Uterus (tissue), 2 donors: ENCODE measurements at regions not wholly inside any gene's neighbourhood (a gene's known extent, or its start where the extent isn't known, plus 50 kb on each side); places are given as distances from the start of the nearest gene placed in this dataset.

Source experiments
- CTCF ChIP-seq, 4 experiments: fragments of 200-600 bp in 2 of 4; fragments of 450-650 bp in 2 of 4; sonication (generic) in 2 of 4; IDR thresholded peaks; one replicate each; pipeline ENCODE4 v1.5.1; 2016 to 2019; ENCODE audit warnings: antibody characterized with exemption in 4 of 4, mild to moderate bottlenecking in 2 of 4, moderate library complexity in 1 of 4
- POLR2A ChIP-seq, 2 donors: fragments of 450-650 bp; IDR thresholded peaks; one replicate each; pipeline ENCODE4 v1.6.1; 2016; ENCODE audit warnings: antibody characterized with exemption in 2 of 2, mild to moderate bottlenecking in 1 of 2, moderate library complexity in 1 of 2

- TF ChIP-seq CTCF (IDR thresholded peaks at IDR 0.05): no peak
- no peak for TF ChIP-seq POLR2A (IDR thresholded peaks at IDR 0.05)
These were observed 1217.6 kb upstream of the GJE1 start for GRCh38 chr6:140915103-140915502.
